ENCODE measurements at regions not wholly inside any gene's neighbourhood (a gene's known extent, or its start where the extent isn't known, plus 50 kb on each side); places are given as distances from the start of the nearest gene placed in this dataset.
"Not testable (repeated sequence)": the region's sequence is repeated elsewhere in the genome, so short reads cannot be mapped to it uniquely, and the experiment has no call there.

DNA sequence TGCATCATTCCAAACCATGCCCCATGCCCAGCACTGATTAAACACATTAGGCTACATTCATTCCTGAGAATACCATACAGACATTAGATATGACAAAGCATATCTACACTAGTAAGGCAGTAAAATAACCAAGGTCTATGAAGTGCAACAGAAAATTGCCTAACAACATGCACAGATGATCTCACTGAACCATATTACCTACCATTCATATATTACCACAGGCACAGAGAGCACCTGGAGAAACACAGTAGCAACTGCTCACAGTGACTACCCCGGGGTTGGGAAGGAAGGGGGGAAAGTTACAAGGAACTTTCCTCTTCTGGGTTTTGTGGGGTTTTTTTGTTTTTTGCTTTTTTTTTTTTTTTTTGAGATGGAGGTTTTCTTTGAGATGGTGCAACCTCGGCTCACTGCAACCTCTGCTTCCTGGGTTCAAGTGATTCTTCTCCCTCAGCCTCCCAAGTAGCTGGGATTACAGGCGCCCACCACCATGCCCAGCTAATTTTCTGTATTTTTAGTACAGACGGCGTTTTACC, 669.6 kb downstream of the UQCRFS1 start:
- H3K27me3 ChIP-seq, result no peaks in the 10 kb centered on the region
- no peak overlapping the region for H3K27ac ChIP-seq
- no peak for DNase-seq
- intact Hi-C loops (cut with DNase I), result no loop called here
- no peaks in the 10 kb centered on the region for H3K4me1 ChIP-seq (replicated peaks in 1 of 2)
- no peaks in the 10 kb centered on the region for H3K36me3 ChIP-seq (replicated peaks in 1 of 2)
- no peak overlapping the region for H3K4me3 ChIP-seq
- peaks cover 0 to under 1% (median 0%) of the 10 kb centered on the region in 3 donors for H3K9me3 ChIP-seq (replicated peaks in 1 of 3)
- TF ChIP-seq, protein P1, sequence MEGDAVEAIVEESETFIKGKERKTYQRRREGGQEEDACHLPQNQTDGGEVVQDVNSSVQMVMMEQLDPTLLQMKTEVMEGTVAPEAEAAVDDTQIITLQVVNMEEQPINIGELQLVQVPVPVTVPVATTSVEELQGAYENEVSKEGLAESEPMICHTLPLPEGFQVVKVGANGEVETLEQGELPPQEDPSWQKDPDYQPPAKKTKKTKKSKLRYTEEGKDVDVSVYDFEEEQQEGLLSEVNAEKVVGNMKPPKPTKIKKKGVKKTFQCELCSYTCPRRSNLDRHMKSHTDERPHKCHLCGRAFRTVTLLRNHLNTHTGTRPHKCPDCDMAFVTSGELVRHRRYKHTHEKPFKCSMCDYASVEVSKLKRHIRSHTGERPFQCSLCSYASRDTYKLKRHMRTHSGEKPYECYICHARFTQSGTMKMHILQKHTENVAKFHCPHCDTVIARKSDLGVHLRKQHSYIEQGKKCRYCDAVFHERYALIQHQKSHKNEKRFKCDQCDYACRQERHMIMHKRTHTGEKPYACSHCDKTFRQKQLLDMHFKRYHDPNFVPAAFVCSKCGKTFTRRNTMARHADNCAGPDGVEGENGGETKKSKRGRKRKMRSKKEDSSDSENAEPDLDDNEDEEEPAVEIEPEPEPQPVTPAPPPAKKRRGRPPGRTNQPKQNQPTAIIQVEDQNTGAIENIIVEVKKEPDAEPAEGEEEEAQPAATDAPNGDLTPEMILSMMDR (IDR thresholded peaks at IDR 0.05), result no peak
- TF ChIP-seq POLR2A (IDR thresholded peaks at IDR 0.05), result no peak
- WGBS, 4 donors, result 64 to 71% (median 70%) methylated on average over 5 of the region's 5 CpGs

DNA sequence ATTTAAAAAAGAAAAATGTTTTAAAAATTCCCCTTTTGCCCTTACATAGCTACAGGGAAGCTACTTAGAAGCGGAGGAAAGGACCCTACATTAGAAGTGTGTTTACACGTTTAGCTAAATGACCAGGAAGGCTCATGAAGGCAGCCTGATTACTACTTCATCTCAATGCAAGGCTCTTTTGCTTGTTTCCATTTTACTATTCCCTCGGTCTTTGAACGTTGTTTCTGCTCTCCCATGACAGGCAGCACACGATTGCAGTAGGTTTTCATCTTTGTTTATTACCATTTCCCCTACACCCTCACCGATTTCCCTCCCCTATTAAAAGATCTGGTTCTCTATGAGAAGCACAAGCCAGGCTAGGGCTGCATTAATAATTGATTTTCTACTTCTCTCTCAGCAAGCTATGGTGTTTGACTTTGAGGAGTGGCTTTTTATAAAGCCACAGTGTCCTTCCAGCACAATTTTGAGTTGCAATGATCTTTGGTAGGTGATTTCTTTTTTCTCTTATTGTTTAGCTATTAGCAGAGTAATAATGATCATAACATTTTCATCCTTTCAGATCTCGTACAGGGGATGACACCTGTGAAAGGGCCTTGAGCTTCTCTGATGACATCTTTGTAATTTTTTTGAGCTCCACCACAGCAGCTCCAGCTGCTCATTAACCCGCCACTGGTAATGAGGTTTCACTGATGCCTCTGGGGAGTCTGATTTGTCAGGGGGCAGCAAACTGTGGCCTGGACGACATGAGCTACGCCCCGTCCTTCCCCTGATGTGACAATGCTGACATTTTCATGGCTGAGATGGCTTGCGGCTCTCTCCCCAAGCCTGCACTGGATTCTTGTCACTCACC, 670.3 kb downstream of the UQCRFS1 start:
- intact Hi-C loops (cut with DNase I), result no loop called here
- no peaks in the 10 kb centered on the region for H3K27me3 ChIP-seq
- peaks cover 0 to 7% (median 0%) of the 10 kb centered on the region in 3 donors for H3K9me3 ChIP-seq (replicated peaks in 1 of 3)
- no peaks in the 10 kb centered on the region for H3K36me3 ChIP-seq (replicated peaks in 1 of 2)
- no peak overlapping the region for H3K4me3 ChIP-seq
- no peak for DNase-seq
- no peak overlapping the region for H3K27ac ChIP-seq
- H3K4me1 ChIP-seq (replicated peaks in 1 of 2), result no peaks in the 10 kb centered on the region
- TF ChIP-seq POLR2A (IDR thresholded peaks at IDR 0.05), result no peak
- TF ChIP-seq, protein P1 (IDR thresholded peaks at IDR 0.05), result no peak
- WGBS, 4 donors, result 62 to 73% (median 70%) methylated on average over 11 to 12 of the region's 12 CpGs

DNA sequence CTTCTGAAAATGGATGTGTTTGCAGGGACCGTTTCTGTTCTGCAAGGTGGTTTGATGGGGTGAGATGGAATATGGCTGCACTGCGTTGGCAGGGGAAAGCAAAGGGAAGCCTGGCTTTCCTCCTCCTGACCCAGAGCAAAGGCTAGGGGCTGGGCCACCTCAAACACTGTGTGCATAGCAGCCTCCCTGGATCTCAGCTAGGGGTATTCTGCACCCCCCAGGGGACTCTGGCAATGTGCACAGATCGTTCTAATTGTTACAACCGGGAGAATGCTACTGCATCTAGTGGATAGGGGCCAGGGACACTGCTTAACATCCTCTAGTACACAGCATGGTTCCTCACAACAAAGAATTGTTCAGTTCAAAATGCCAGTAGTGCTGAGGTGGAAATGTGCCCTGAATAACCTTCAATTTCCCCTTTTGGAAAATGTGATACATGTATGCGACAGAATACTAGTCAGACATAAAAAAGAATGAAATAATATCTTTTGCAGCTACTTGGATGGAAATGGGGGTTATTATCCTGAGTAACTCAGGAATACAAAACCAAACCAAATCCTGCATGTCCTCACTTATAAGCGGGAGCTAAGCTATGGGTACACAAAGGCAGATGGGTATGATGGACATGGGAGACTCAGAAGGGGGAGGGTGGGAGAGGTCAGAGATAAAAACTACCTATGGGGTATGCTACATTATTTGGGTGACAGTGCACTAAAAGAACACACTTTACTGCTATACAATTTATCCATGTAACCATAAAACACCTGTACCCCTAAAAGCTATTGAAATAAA, 671.2 kb downstream of the UQCRFS1 start:
- Histone ChIP-seq H3K36me3 (replicated peaks in 1 of 2) (no peaks in the 10 kb centered on the region), H3K27me3 (no peaks in the 10 kb centered on the region), H3K27ac (no peak overlapping the region), H3K4me3 (no peak overlapping the region), H3K4me1 (replicated peaks in 1 of 2) (no peaks in the 10 kb centered on the region), H3K9me3 (replicated peaks in 1 of 3) (peaks cover 0 to 7% (median 0%) of the 10 kb centered on the region in 3 donors)
- intact Hi-C loops (cut with DNase I), result no loop called here
- TF ChIP-seq POLR2A (IDR thresholded peaks at IDR 0.05), result no peak
- TF ChIP-seq, protein P1 (IDR thresholded peaks at IDR 0.05), result no peak
- whole genome bisulfite sequencing, 4 donors, result 74 to 89% (median 78%) methylated on average over 4 to 6 of the region's 6 CpGs
- DNase-seq, result no peak

DNA sequence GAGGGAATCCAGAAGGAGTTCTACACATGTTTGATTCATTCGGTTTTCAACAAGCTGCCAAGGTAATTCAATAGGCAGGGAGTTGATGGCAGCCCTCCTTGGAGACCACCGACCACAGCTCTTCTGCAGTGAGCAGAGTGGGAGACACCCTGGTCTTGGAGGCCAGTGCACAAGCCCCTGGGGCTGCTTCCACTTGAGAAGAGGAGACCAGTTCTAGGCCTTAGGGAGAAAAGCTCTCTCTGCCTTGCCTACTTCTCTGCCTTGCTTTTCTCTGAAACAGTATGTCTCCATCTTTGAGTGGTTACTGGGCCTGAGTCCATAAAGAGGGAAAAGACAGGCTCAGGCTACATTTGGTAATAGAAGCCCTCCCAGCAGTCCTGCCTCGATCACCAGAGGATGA, 671.9 kb downstream of the UQCRFS1 start:
- intact Hi-C loops (cut with DNase I), result no loop called here
- H3K27ac ChIP-seq, result no peak overlapping the region
- no peak for TF ChIP-seq POLR2A (IDR thresholded peaks at IDR 0.05)
- TF ChIP-seq, protein P1 (IDR thresholded peaks at IDR 0.05), result no peak
- no peaks in the 10 kb centered on the region for H3K27me3 ChIP-seq
- H3K9me3 ChIP-seq (replicated peaks in 1 of 3), result peaks cover 0 to 7% (median 0%) of the 10 kb centered on the region in 3 donors
- H3K36me3 ChIP-seq (replicated peaks in 1 of 2), result no peaks in the 10 kb centered on the region
- DNase-seq, result no peak
- H3K4me1 ChIP-seq (replicated peaks in 1 of 2), result no peaks in the 10 kb centered on the region
- WGBS, 4 donors, result 60 to 85% (median 80%) methylated on average over 3 of the region's 3 CpGs
- H3K4me3 ChIP-seq, result no peak overlapping the region

DNA sequence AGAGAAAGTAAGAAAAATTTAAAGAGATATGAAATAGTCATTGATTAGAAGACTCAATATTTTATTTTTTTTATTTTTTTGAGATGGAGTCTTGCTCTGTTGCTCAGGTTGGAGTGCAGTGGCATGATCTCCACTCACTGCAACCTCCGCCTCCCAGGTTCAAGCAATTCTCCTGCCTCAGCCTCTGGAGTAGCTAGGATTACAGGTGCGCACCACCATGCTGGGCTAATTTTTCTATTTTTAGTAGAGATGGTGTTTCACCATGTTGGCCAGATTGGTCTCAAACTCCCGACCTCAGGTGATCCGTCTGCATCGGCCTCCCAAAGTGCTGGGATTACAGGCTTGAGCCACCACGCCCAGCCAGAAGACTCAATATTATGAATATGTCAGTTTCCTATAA, 672.6 kb downstream of the UQCRFS1 start:
- H3K36me3 ChIP-seq (replicated peaks in 1 of 2); H3K4me1 ChIP-seq (replicated peaks in 1 of 2); H3K27ac ChIP-seq; H3K9me3 ChIP-seq (replicated peaks in 1 of 3); DNase-seq; H3K27me3 ChIP-seq; intact Hi-C loops (cut with DNase I); H3K4me3 ChIP-seq: not testable (repeated sequence)
- 83 to 90% (median 86%) methylated on average over 6 of the region's 6 CpGs for WGBS, 4 donors
